BLaER1 (cell line): ENCODE measurements at regions not wholly inside any gene's neighbourhood (a gene's known extent, or its start where the extent isn't known, plus 50 kb on each side); places are given as distances from the start of the nearest gene placed in this dataset.

ENCODE experiments used
- H3K27ac ChIP-seq: shearing (Covaris generic); formaldehyde crosslinking; 2 replicates; pipeline ENCODE4 v1.8.1; 2022
- H3K27me3 ChIP-seq: shearing (Covaris generic); formaldehyde crosslinking; 2 replicates; pipeline ENCODE4 v1.8.1; 2022
- H3K36me3 ChIP-seq: shearing (Covaris generic); formaldehyde crosslinking; 2 replicates; pipeline ENCODE4 v1.8.1; 2022
- H3K4me1 ChIP-seq: shearing (Covaris generic); formaldehyde crosslinking; 2 replicates; pipeline ENCODE4 v1.8.1; 2022
- H3K4me2 ChIP-seq: shearing (Covaris generic); formaldehyde crosslinking; 2 replicates; pipeline ENCODE4 v1.8.1; 2022
- H3K4me3 ChIP-seq: shearing (Covaris generic); formaldehyde crosslinking; 2 replicates; pipeline ENCODE4 v1.8.1; 2022
- H3K9ac ChIP-seq: shearing (Covaris generic); formaldehyde crosslinking; 2 replicates; pipeline ENCODE4 v1.8.1; 2022
- H3K9me3 ChIP-seq: shearing (Covaris generic); formaldehyde crosslinking; 2 replicates; pipeline ENCODE4 v1.8.1; 2022
- H4K20me1 ChIP-seq: shearing (Covaris generic); formaldehyde crosslinking; 2 replicates; pipeline ENCODE4 v1.8.1; 2022
- Cebpa-rat ChIP-seq: shearing (Covaris generic); IDR thresholded peaks from 2 replicates; pipeline ENCODE4 v1.8.1; 2022

GRCh38 chr22:22422629-22423112 is 85.9 kb downstream of the ZNF280B start:
- H3K27ac ChIP-seq: no peak overlapping the region
- no peaks in the 10 kb centered on the region for H3K9me3 ChIP-seq
- no peak overlapping the region for H3K4me3 ChIP-seq
- no peaks in the 10 kb centered on the region for H3K27me3 ChIP-seq
- no peak for TF ChIP-seq Cebpa-rat
- H3K36me3 ChIP-seq: no peaks in the 10 kb centered on the region
- peaks cover 64% of the 10 kb centered on the region for H3K4me1 ChIP-seq
- peak overlapping the region; percentile 49 for H3K4me2 ChIP-seq
- H4K20me1 ChIP-seq: no peaks in the 10 kb centered on the region
- no peak overlapping the region for H3K9ac ChIP-seq

- Histone ChIP-seq H4K20me1 (no peaks in the 10 kb centered on the region), H3K4me3 (no peak overlapping the region), H3K4me1 (peaks cover 65% of the 10 kb centered on the region), H3K36me3 (no peaks in the 10 kb centered on the region), H3K4me2 (0 out of 2 replicates have a peak overlapping the region, but pooled peaks have one; percentile 8), H3K27ac (no peak overlapping the region), H3K27me3 (no peaks in the 10 kb centered on the region), H3K9me3 (no peaks in the 10 kb centered on the region), H3K9ac (no peak overlapping the region)
- TF ChIP-seq Cebpa-rat: no peak
These were observed 84.9 kb downstream of the ZNF280B start for GRCh38 chr22:22423681-22424080.

- Histone ChIP-seq H4K20me1 (no peaks in the 10 kb centered on the region), H3K27me3 (no peaks in the 10 kb centered on the region), H3K9me3 (no peaks in the 10 kb centered on the region), H3K36me3 (no peaks in the 10 kb centered on the region), H3K4me2 (0 out of 2 replicates have a peak overlapping the region, but pooled peaks have one; percentile 8), H3K4me3 (no peak overlapping the region), H3K9ac (no peak overlapping the region), H3K27ac (no peak overlapping the region), H3K4me1 (peaks cover 66% of the 10 kb centered on the region)
- no peak for TF ChIP-seq Cebpa-rat
These were observed 84.2 kb downstream of the ZNF280B start for GRCh38 chr22:22424210-22424800.

DNA sequence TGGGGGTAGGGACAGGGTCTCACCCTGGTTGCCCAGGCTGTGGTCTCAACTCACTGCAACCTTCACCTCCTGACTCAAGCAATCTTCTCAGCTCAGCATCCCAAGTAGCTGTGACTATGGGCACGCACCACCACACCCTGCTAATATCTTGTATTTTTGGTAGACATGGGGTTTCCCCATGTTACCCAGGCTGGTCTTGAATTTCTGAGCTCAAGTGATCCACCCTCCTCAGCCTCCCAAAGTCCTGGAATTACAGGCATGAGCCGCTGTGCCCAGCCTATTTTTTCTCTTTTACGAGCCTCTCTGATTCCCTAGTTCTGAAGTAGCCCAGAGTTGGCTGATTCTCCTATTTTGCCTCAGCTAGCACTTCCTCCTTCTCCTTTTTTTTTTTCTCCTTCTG is 83.6 kb downstream of the ZNF280B start:
- no peak for TF ChIP-seq Cebpa-rat
- Histone ChIP-seq H3K9ac (0 out of 2 replicates have a peak overlapping the region, but pooled peaks have one; percentile 21), H3K27ac (peak overlapping the region; percentile 42; the same call in 1 of the 2 replicates), H3K4me2 (peak overlapping the region; percentile 63), H4K20me1 (no peaks in the 10 kb centered on the region), H3K4me3 (no peak overlapping the region), H3K27me3 (no peaks in the 10 kb centered on the region), H3K4me1 (peaks cover 73% of the 10 kb centered on the region), H3K9me3 (no peaks in the 10 kb centered on the region), H3K36me3 (no peaks in the 10 kb centered on the region)

- Histone ChIP-seq H3K4me1 (peaks cover 75% of the 10 kb centered on the region), H3K27ac (peak overlapping the region; percentile 42), H3K4me2 (peak overlapping the region; percentile 63), H3K4me3 (no peak overlapping the region), H3K36me3 (no peaks in the 10 kb centered on the region), H4K20me1 (no peaks in the 10 kb centered on the region), H3K9me3 (no peaks in the 10 kb centered on the region), H3K9ac (0 out of 2 replicates have a peak overlapping the region, but pooled peaks have one; percentile 21), H3K27me3 (no peaks in the 10 kb centered on the region)
- no peak for TF ChIP-seq Cebpa-rat
These were observed 83.2 kb downstream of the ZNF280B start for GRCh38 chr22:22425356-22425755.

GRCh38 chr22:22425783-22426624 is 82.5 kb downstream of the ZNF280B start:
- Histone ChIP-seq H3K9me3 (no peaks in the 10 kb centered on the region), H4K20me1 (no peaks in the 10 kb centered on the region), H3K27me3 (no peaks in the 10 kb centered on the region), H3K4me3 (no peak overlapping the region), H3K9ac (no peak overlapping the region), H3K36me3 (no peaks in the 10 kb centered on the region), H3K4me2 (peak overlapping the region; percentile 63), H3K4me1 (peaks cover 80% of the 10 kb centered on the region), H3K27ac (peak overlapping the region; percentile 42)
- no peak for TF ChIP-seq Cebpa-rat

GRCh38 chr22:22427542-22428065 is 80.9 kb downstream of the ZNF280B start:
- H3K27ac ChIP-seq: no peak overlapping the region
- peak overlapping the region; percentile 38 for H3K4me2 ChIP-seq
- no peaks in the 10 kb centered on the region for H4K20me1 ChIP-seq
- no peaks in the 10 kb centered on the region for H3K27me3 ChIP-seq
- no peak overlapping the region for H3K9ac ChIP-seq
- H3K4me1 ChIP-seq: peaks cover 80% of the 10 kb centered on the region
- H3K4me3 ChIP-seq: no peak overlapping the region
- H3K9me3 ChIP-seq: no peaks in the 10 kb centered on the region
- TF ChIP-seq Cebpa-rat: no peak
- no peaks in the 10 kb centered on the region for H3K36me3 ChIP-seq

DNA sequence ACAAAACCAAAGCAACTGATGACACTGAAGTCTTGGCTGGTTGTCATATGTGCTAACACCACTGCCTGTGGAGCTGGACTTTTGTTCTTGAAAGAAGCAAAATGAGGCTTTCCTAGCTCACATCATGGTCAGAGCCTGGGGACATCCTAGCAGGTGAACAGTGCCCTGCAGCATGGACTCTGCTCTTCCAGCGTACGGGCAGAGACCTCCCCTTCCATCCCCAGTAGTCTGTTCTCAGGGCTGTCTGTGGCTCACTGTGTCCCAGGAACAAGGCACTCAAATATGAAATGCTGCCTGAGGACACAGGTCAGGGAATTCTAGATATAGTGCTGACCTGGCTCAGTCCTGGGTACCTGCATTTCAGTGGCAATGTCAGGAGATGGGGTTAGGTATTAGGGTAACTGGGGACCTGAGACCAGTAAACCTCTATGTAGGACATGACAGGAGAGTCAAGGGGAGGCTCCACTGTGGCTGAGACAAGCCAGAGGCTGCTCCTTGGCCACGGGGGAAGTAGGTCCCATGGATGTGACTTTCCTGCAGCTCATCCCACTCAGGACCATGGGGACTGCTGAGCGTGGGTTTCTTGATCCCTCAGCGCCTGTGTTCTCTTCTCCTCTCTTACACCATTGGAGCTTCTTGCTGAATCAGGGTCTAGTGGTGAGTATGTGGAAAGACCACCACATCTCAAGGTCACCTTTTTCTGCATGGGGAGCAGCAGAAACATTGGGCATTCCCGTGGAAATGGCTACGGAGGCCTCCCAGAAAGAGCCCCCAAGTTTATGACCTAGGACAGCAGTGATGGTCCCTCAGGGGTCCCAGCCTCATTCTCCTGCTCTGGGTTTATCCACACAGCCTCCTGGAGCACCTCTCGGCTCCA is 80.1 kb downstream of the ZNF280B start:
- Histone ChIP-seq H3K4me1 (peaks cover 73% of the 10 kb centered on the region), H3K9ac (no peak overlapping the region), H3K9me3 (0 out of 2 replicates have a peak, but pooled peaks cover under 1% of the 10 kb centered on the region), H3K27me3 (no peaks in the 10 kb centered on the region), H3K4me2 (no peak overlapping the region), H4K20me1 (no peaks in the 10 kb centered on the region), H3K27ac (no peak overlapping the region), H3K4me3 (no peak overlapping the region), H3K36me3 (no peaks in the 10 kb centered on the region)
- no peak for TF ChIP-seq Cebpa-rat

GRCh38 chr22:22429369-22430108 is 79.0 kb downstream of the ZNF280B start:
- H3K4me3 ChIP-seq: no peak overlapping the region
- H3K27ac ChIP-seq: no peak overlapping the region
- no peak overlapping the region; the same call in 1 of the 2 replicates for H3K4me2 ChIP-seq
- peaks cover 62% of the 10 kb centered on the region for H3K4me1 ChIP-seq
- H3K27me3 ChIP-seq: no peaks in the 10 kb centered on the region
- no peak for TF ChIP-seq Cebpa-rat
- H3K9me3 ChIP-seq: peaks cover 11% of the 10 kb centered on the region
- H4K20me1 ChIP-seq: no peaks in the 10 kb centered on the region
- H3K36me3 ChIP-seq: no peaks in the 10 kb centered on the region
- H3K9ac ChIP-seq: no peak overlapping the region
